ENCODE measurements at regions not wholly inside any gene's neighbourhood (a gene's known extent, or its start where the extent isn't known, plus 50 kb on each side); places are given as distances from the start of the nearest gene placed in this dataset.

- TF ChIP-seq, protein P1, sequence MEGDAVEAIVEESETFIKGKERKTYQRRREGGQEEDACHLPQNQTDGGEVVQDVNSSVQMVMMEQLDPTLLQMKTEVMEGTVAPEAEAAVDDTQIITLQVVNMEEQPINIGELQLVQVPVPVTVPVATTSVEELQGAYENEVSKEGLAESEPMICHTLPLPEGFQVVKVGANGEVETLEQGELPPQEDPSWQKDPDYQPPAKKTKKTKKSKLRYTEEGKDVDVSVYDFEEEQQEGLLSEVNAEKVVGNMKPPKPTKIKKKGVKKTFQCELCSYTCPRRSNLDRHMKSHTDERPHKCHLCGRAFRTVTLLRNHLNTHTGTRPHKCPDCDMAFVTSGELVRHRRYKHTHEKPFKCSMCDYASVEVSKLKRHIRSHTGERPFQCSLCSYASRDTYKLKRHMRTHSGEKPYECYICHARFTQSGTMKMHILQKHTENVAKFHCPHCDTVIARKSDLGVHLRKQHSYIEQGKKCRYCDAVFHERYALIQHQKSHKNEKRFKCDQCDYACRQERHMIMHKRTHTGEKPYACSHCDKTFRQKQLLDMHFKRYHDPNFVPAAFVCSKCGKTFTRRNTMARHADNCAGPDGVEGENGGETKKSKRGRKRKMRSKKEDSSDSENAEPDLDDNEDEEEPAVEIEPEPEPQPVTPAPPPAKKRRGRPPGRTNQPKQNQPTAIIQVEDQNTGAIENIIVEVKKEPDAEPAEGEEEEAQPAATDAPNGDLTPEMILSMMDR (IDR thresholded peaks at IDR 0.05) = peak; percentile 22 to 64 (median 48)
- no peak for TF ChIP-seq POLR2A (IDR thresholded peaks at IDR 0.05)
Measured at GRCh38 chr6:78611886-78612480, 255.4 kb upstream of the IRAK1BP1 start.

All from adrenal gland (tissue), 5 donors.